ENCODE measurements at regions not wholly inside any gene's neighbourhood (a gene's known extent, or its start where the extent isn't known, plus 50 kb on each side); places are given as distances from the start of the nearest gene placed in this dataset.

DNA sequence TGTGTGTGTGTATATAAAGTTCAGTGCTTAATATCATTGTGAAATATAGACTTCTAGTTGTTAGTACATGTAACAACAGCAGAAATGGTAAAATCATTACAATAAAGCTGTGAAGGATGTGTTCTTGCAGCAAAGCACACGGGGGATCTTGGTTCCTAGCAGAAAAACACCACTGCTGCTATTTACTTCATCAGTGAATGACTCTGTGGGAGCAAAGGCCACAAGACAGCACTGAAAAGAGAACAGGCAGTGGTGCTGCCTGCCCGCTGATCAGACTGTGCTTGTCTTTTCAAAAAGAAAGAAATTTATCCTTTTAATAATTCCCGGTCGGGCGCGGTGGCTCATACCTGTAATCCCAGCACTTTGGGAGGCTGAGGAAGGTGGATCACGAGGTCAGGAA lies 689.9 kb upstream of the CITED2 start:
- intact Hi-C loops (cut with micrococcal nuclease): no loop called here
- Mint-ChIP-seq H3K4me1 (ENCODE audit: low read depth) (no peaks in the 10 kb centered on the region), H3K9me3 (no peaks in the 10 kb centered on the region), H3K4me3 (no peak overlapping the region), H3K36me3 (no peaks in the 10 kb centered on the region), H3K27me3 (peaks cover 3% of the 10 kb centered on the region), H3K27ac (no peak overlapping the region)
- no peak for DNase-seq
- ChIA-PET CTCF (no interaction called here), POLR2A (no interaction called here)

DNA sequence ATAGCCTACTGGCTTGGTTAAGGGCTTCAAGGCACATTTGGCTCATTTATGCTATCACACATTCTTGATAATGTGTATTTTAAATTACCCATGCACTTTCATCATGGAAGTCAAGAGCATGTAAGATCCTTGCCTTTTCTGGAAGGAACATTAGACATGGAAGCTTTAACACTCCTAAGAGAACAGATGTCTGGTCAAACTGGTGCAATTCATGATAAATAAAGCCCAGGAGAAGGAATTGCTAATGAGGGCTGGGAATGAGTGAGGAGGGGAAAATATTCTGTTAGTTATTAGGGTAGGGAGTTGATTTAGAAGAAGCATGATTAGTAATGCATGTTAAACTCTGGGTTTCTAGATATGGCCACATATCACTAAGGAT lies 688.6 kb upstream of the CITED2 start:
- POLR2A ChIA-PET: no interaction called here
- no peak for DNase-seq
- no peaks in the 10 kb centered on the region for H3K36me3 Mint-ChIP-seq
- no peak overlapping the region for H3K27ac Mint-ChIP-seq
- peaks cover 2% of the 10 kb centered on the region for H3K27me3 Mint-ChIP-seq
- CTCF ChIA-PET: no interaction called here
- H3K4me1 Mint-ChIP-seq (ENCODE audit: low read depth): no peaks in the 10 kb centered on the region
- H3K4me3 Mint-ChIP-seq: no peak overlapping the region
- H3K9me3 Mint-ChIP-seq: no peaks in the 10 kb centered on the region
- intact Hi-C loops (cut with micrococcal nuclease): no loop called here

- intact Hi-C loops (cut with micrococcal nuclease): no loop called here
- H3K27ac Mint-ChIP-seq: no peak overlapping the region
- no peak overlapping the region for H3K4me3 Mint-ChIP-seq
- ChIA-PET POLR2A (no interaction called here), CTCF (no interaction called here)
- DNase-seq: no peak
- no peaks in the 10 kb centered on the region for H3K36me3 Mint-ChIP-seq
- no peaks in the 10 kb centered on the region for H3K27me3 Mint-ChIP-seq
- no peaks in the 10 kb centered on the region for H3K4me1 Mint-ChIP-seq (ENCODE audit: low read depth)
- no peaks in the 10 kb centered on the region for H3K9me3 Mint-ChIP-seq
These were observed 687.9 kb upstream of the CITED2 start for GRCh38 chr6:140062043-140063020.

GRCh38 chr6:140061110-140062042 lies 686.9 kb upstream of the CITED2 start:
- H3K9me3 Mint-ChIP-seq: no peaks in the 10 kb centered on the region
- ChIA-PET POLR2A (no interaction called here), CTCF (no interaction called here)
- intact Hi-C loops (cut with micrococcal nuclease): no loop called here
- no peak overlapping the region for H3K27ac Mint-ChIP-seq
- H3K4me3 Mint-ChIP-seq: no peak overlapping the region
- no peak for DNase-seq
- no peaks in the 10 kb centered on the region for H3K36me3 Mint-ChIP-seq
- H3K4me1 Mint-ChIP-seq (ENCODE audit: low read depth): no peaks in the 10 kb centered on the region
- H3K27me3 Mint-ChIP-seq: peaks cover 6% of the 10 kb centered on the region

GRCh38 chr6:140059947-140060346 lies 685.5 kb upstream of the CITED2 start:
- Mint-ChIP-seq H3K4me3 (no peak overlapping the region), H3K27ac (no peak overlapping the region), H3K9me3 (no peaks in the 10 kb centered on the region), H3K27me3 (peaks cover 6% of the 10 kb centered on the region), H3K4me1 (ENCODE audit: low read depth) (no peaks in the 10 kb centered on the region), H3K36me3 (no peaks in the 10 kb centered on the region)
- CTCF ChIA-PET: no interaction called here
- POLR2A ChIA-PET: no interaction called here
- intact Hi-C loops (cut with micrococcal nuclease): no loop called here
- DNase-seq: no peak

GRCh38 chr6:140058863-140059262 lies 684.4 kb upstream of the CITED2 start:
- CTCF ChIA-PET: no interaction called here
- DNase-seq: no peak
- Mint-ChIP-seq H3K9me3 (no peaks in the 10 kb centered on the region), H3K27ac (no peak overlapping the region), H3K36me3 (no peaks in the 10 kb centered on the region), H3K4me1 (ENCODE audit: low read depth) (no peaks in the 10 kb centered on the region), H3K4me3 (no peak overlapping the region), H3K27me3 (peaks cover 6% of the 10 kb centered on the region)
- intact Hi-C loops (cut with micrococcal nuclease): no loop called here
- POLR2A ChIA-PET: no interaction called here

GRCh38 chr6:140052736-140053729 lies 678.6 kb upstream of the CITED2 start:
- Mint-ChIP-seq H3K4me1 (ENCODE audit: low read depth) (no peaks in the 10 kb centered on the region), H3K4me3 (no peak overlapping the region), H3K27ac (no peak overlapping the region), H3K36me3 (no peaks in the 10 kb centered on the region), H3K9me3 (no peaks in the 10 kb centered on the region), H3K27me3 (peaks cover 9% of the 10 kb centered on the region)
- no peak for DNase-seq
- intact Hi-C loops (cut with micrococcal nuclease): no loop called here
- POLR2A ChIA-PET: no interaction called here
- CTCF ChIA-PET: interaction anchor here (1.1 kb wide), 1 partner anchor 14 kb away, joined by 3 read pairs; no protein-coding TSS in a partner anchor

- intact Hi-C loops (cut with micrococcal nuclease): no loop called here
- Mint-ChIP-seq H3K4me3 (no peak overlapping the region), H3K36me3 (no peaks in the 10 kb centered on the region), H3K9me3 (no peaks in the 10 kb centered on the region), H3K4me1 (ENCODE audit: low read depth) (no peaks in the 10 kb centered on the region), H3K27me3 (peaks cover 7% of the 10 kb centered on the region), H3K27ac (no peak overlapping the region)
- DNase-seq: no peak
- ChIA-PET CTCF (interaction anchor here (0.9 kb wide), 1 partner anchor 683 kb away, joined by 3 read pairs; no protein-coding TSS in a partner anchor), POLR2A (interaction anchor here (0.6 kb wide), 1 partner anchor 677 kb away, joined by 4 read pairs; the partner anchor contains the start of gene CITED2)
These were observed 677.4 kb upstream of the CITED2 start for GRCh38 chr6:140051521-140052512.

- no peak overlapping the region for H3K4me3 Mint-ChIP-seq
- CTCF ChIA-PET: no interaction called here
- H3K27me3 Mint-ChIP-seq: peaks cover 3% of the 10 kb centered on the region
- H3K27ac Mint-ChIP-seq: no peak overlapping the region
- no peaks in the 10 kb centered on the region for H3K4me1 Mint-ChIP-seq (ENCODE audit: low read depth)
- intact Hi-C loops (cut with micrococcal nuclease): no loop called here
- H3K36me3 Mint-ChIP-seq: no peaks in the 10 kb centered on the region
- no peaks in the 10 kb centered on the region for H3K9me3 Mint-ChIP-seq
- DNase-seq: no peak
- POLR2A ChIA-PET: interaction anchor here (0.6 kb wide), 1 partner anchor 169 kb away, joined by 3 read pairs; no protein-coding TSS in a partner anchor
These were observed 675.9 kb upstream of the CITED2 start for GRCh38 chr6:140050101-140050995.

DNA sequence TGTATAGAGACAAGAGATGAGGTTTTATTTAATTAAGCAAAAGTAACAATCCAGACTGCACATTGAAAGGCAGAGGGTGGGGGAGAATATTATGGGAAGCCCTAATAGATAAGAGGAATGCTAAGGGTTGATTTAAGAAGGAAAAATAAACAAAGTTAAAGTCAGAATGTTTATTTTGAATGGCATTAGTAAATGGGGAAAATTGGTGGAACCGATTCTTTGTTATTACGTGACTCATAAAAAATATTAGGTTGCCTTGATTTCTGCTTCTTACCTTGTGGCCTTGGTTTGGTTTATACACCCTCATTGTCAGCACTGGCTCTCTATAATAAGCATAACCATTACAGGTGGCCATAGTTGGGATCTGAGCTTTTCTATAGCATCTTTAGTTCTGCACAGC lies 674.8 kb upstream of the CITED2 start:
- CTCF ChIA-PET: no interaction called here
- peaks cover 3% of the 10 kb centered on the region for H3K27me3 Mint-ChIP-seq
- H3K27ac Mint-ChIP-seq: no peak overlapping the region
- H3K4me1 Mint-ChIP-seq (ENCODE audit: low read depth): no peaks in the 10 kb centered on the region
- POLR2A ChIA-PET: no interaction called here
- no peak for DNase-seq
- no peaks in the 10 kb centered on the region for H3K36me3 Mint-ChIP-seq
- no peak overlapping the region for H3K4me3 Mint-ChIP-seq
- intact Hi-C loops (cut with micrococcal nuclease): no loop called here
- H3K9me3 Mint-ChIP-seq: no peaks in the 10 kb centered on the region
